ENCODE measurements at regions not wholly inside any gene's neighbourhood (a gene's known extent, or its start where the extent isn't known, plus 50 kb on each side); places are given as distances from the start of the nearest gene placed in this dataset.

- DNase-seq (ENCODE audit: low read depth in 2 of 2) = no peak
- TF ChIP-seq CTCF (IDR thresholded peaks at IDR 0.05; ENCODE audit: low read depth, low read length) = no peak
- H3K4me3 ChIP-seq (replicated peaks in 1 of 2; ENCODE audit: low read depth in 2 of 2, low read length in 2 of 2) = no peak overlapping the region
These were observed 108.2 kb upstream of the FAM13C start for GRCh38 chr10:59470570-59470969.

- no peak overlapping the region for H3K4me3 ChIP-seq (replicated peaks in 1 of 2; ENCODE audit: low read depth in 2 of 2, low read length in 2 of 2)
- DNase-seq (ENCODE audit: low read depth in 2 of 2) = peak; percentile 69 to 70
- TF ChIP-seq CTCF (IDR thresholded peaks at IDR 0.05; ENCODE audit: low read depth, low read length) = peak; percentile 38
These were observed 102.7 kb upstream of the FAM13C start for GRCh38 chr10:59465088-59465487.

GRCh38 chr10:59464483-59464882 lies 102.1 kb upstream of the FAM13C start:
- DNase-seq (ENCODE audit: low read depth in 2 of 2) = no peak
- no peak for TF ChIP-seq CTCF (IDR thresholded peaks at IDR 0.05; ENCODE audit: low read depth, low read length)
- H3K4me3 ChIP-seq (replicated peaks in 1 of 2; ENCODE audit: low read depth in 2 of 2, low read length in 2 of 2) = no peak overlapping the region

GRCh38 chr10:59463909-59464308 lies 101.6 kb upstream of the FAM13C start:
- no peak for DNase-seq (ENCODE audit: low read depth in 2 of 2)
- TF ChIP-seq CTCF (IDR thresholded peaks at IDR 0.05; ENCODE audit: low read depth, low read length) = no peak
- H3K4me3 ChIP-seq (replicated peaks in 1 of 2; ENCODE audit: low read depth in 2 of 2, low read length in 2 of 2) = no peak overlapping the region

GRCh38 chr10:59460601-59461000 lies 98.3 kb upstream of the FAM13C start:
- no peak overlapping the region for H3K4me3 ChIP-seq (replicated peaks in 1 of 2; ENCODE audit: low read depth in 2 of 2, low read length in 2 of 2)
- no peak for DNase-seq (ENCODE audit: low read depth in 2 of 2)
- TF ChIP-seq CTCF (IDR thresholded peaks at IDR 0.05; ENCODE audit: low read depth, low read length) = no peak

GRCh38 chr10:59456199-59456598 lies 93.8 kb upstream of the FAM13C start:
- DNase-seq (ENCODE audit: low read depth in 2 of 2) = no peak
- H3K4me3 ChIP-seq (replicated peaks in 1 of 2; ENCODE audit: low read depth in 2 of 2, low read length in 2 of 2) = no peak overlapping the region
- no peak for TF ChIP-seq CTCF (IDR thresholded peaks at IDR 0.05; ENCODE audit: low read depth, low read length)

GRCh38 chr10:59454171-59454919 lies 92.0 kb upstream of the FAM13C start:
- DNase-seq (ENCODE audit: low read depth in 2 of 2) = no peak
- no peak for TF ChIP-seq CTCF (IDR thresholded peaks at IDR 0.05; ENCODE audit: low read depth, low read length)
- H3K4me3 ChIP-seq (replicated peaks in 1 of 2; ENCODE audit: low read depth in 2 of 2, low read length in 2 of 2) = no peak overlapping the region
